Neuronal stem cell (in vitro differentiated cells): ENCODE measurements at regions not wholly inside any gene's neighbourhood (a gene's known extent, or its start where the extent isn't known, plus 50 kb on each side); places are given as distances from the start of the nearest gene placed in this dataset.

Experiments used
- DNase-seq: peaks from one replicate; pipeline ENCODE4 v3.0.0-alpha.2; 2013; ENCODE audit warnings: low spot score
- H2AFZ ChIP-seq: one replicate; pipeline ENCODE4 v1.6.1; 2013; ENCODE audit warnings: mild to moderate bottlenecking, low read length, inconsistent platforms
- H2AK5ac ChIP-seq: 2 replicates; pipeline ENCODE4 v1.6.1; 2013; ENCODE audit warnings: low read depth, mild to moderate bottlenecking, inconsistent platforms, low read length, moderate library complexity, mixed read lengths
- H2BK120ac ChIP-seq: 2 replicates; pipeline ENCODE4 v1.6.1; 2013; ENCODE audit warnings: low read depth, mild to moderate bottlenecking, inconsistent platforms, low read length, moderate library complexity, mixed read lengths
- H2BK12ac ChIP-seq: one replicate; pipeline ENCODE4 v1.6.1; 2013; ENCODE audit warnings: low read length, inconsistent platforms
- H2BK15ac ChIP-seq: 2 replicates; pipeline ENCODE4 v1.6.1; 2013; ENCODE audit warnings: mild to moderate bottlenecking, low read length, inconsistent platforms, mixed read lengths
- H2BK5ac ChIP-seq: one replicate; pipeline ENCODE4 v1.6.1; 2013; ENCODE audit warnings: inconsistent platforms, mild to moderate bottlenecking, low read length, moderate library complexity
- H3K14ac ChIP-seq: one replicate; pipeline ENCODE4 v1.6.1; 2013; ENCODE audit warnings: low read length, inconsistent platforms
- H3K18ac ChIP-seq: 2 replicates; pipeline ENCODE4 v1.6.1; 2013; ENCODE audit warnings: low read length, inconsistent platforms
- H3K23ac ChIP-seq: 2 replicates; pipeline ENCODE4 v1.6.1; 2013; ENCODE audit warnings: low read depth, mild to moderate bottlenecking, mixed read lengths, low read length, inconsistent platforms; ENCODE audit not compliant: poor library complexity
- H3K27ac ChIP-seq: replicated peaks from 3 replicates; pipeline ENCODE4 v1.5.1; 2013; ENCODE audit warnings: low read length, inconsistent platforms
- H3K27me3 ChIP-seq, 3 experiments: 2 replicates each; pipeline ENCODE4 v1.6.1; 2013; ENCODE audit warnings: low read length in 3 of 3, mild to moderate bottlenecking in 2 of 3, inconsistent platforms in 1 of 3, low read depth in 1 of 3, mixed read lengths in 1 of 3, moderate library complexity in 1 of 3; ENCODE audit not compliant: control insufficient read depth in 3 of 3, insufficient read depth in 3 of 3
- H3K36me3 ChIP-seq, 2 donors: replicated peaks in 1 of 2; 2 replicates each; pipeline ENCODE4 v1.6.1; 2013; ENCODE audit warnings: low read length in 2 of 2; ENCODE audit not compliant: control insufficient read depth in 2 of 2, insufficient read depth in 2 of 2
- H3K4ac ChIP-seq: 2 replicates; pipeline ENCODE4 v1.6.1; 2013; ENCODE audit warnings: inconsistent platforms, mild to moderate bottlenecking, low read length, moderate library complexity
- H3K4me1 ChIP-seq, 2 donors: 1 replicate in 1 of 2; 2 replicates in 1 of 2; pipeline ENCODE4 v1.6.1; 2013; ENCODE audit warnings: low read length in 2 of 2, low read depth in 1 of 2; ENCODE audit not compliant: control insufficient read depth in 2 of 2, insufficient read depth in 1 of 2
- H3K4me2 ChIP-seq: one replicate; pipeline ENCODE4 v1.6.1; 2013; ENCODE audit warnings: mild to moderate bottlenecking, low read length, inconsistent platforms; ENCODE audit not compliant: insufficient read depth, poor library complexity, severe bottlenecking
- H3K4me3 ChIP-seq, 2 donors: 2 replicates each; pipeline ENCODE4 v1.5.1; 2013; ENCODE audit warnings: low read length in 2 of 2, mild to moderate bottlenecking in 2 of 2, inconsistent platforms in 1 of 2, moderate library complexity in 1 of 2
- H3K79me1 ChIP-seq: one replicate; pipeline ENCODE4 v1.6.1; 2013; ENCODE audit warnings: low read depth, mild to moderate bottlenecking, inconsistent platforms, low read length, moderate library complexity
- H3K9ac ChIP-seq: one replicate; pipeline ENCODE4 v1.6.1; 2013; ENCODE audit warnings: mild to moderate bottlenecking, low read depth, low read length, inconsistent platforms; ENCODE audit not compliant: poor library complexity
- H3K9me3 ChIP-seq, 2 donors: replicated peaks in 1 of 2; 2 replicates each; pipeline versions ENCODE3 to v1.6.1; 2013; ENCODE audit warnings: low read length in 2 of 2, mild to moderate bottlenecking in 2 of 2, inconsistent platforms in 1 of 2, low read depth in 1 of 2, mixed read lengths in 1 of 2, moderate library complexity in 1 of 2; ENCODE audit not compliant: control insufficient read depth in 2 of 2, insufficient read depth in 1 of 2
- H4K8ac ChIP-seq: one replicate; pipeline ENCODE4 v1.6.1; 2013; ENCODE audit warnings: low read depth, mild to moderate bottlenecking, inconsistent platforms, low read length, moderate library complexity
- H4K91ac ChIP-seq: one replicate; pipeline ENCODE4 v1.6.1; 2013; ENCODE audit warnings: low read length, low read depth, mild to moderate bottlenecking, inconsistent platforms; ENCODE audit not compliant: poor library complexity
- WGBS, 2 donors: extraction: QIAGEN DNeasy Blood & Tissue Kit; methylation state at CpG; one replicate each; pipeline ENCODE4 v1.1.7; 2013; ENCODE audit warnings: missing lambda C conversion rate in 2 of 2, mixed read lengths in 1 of 2; ENCODE audit not compliant: insufficient read length in 2 of 2, insufficient replicate concordance in 1 of 2; ENCODE audit errors: extremely low coverage in 2 of 2; 5-methylcytosine and 5-hydroxymethylcytosine counted together

GRCh38 chr2:81403508-81403907 lies 1099.0 kb upstream of the LRRTM1 start:
- Histone ChIP-seq H2BK120ac (no peak overlapping the region), H3K4ac (no peak overlapping the region), H2BK15ac (no peak overlapping the region), H2BK5ac (no peak overlapping the region), H3K9me3 (peaks cover 0 to under 1% of the 10 kb centered on the region in 2 donors), H3K4me2 (no peak overlapping the region), H3K23ac (no peak overlapping the region), H3K79me1 (no peaks in the 10 kb centered on the region), H3K4me3 (no peak overlapping the region), H4K8ac (no peak overlapping the region), H3K27me3 (no peaks in the 10 kb centered on the region), H3K9ac (no peak overlapping the region), H3K4me1 (no peaks in the 10 kb centered on the region), H3K27ac (no peak overlapping the region), H2BK12ac (no peak overlapping the region), H2AK5ac (no peak overlapping the region), H2AFZ (no peak overlapping the region), H3K14ac (no peak overlapping the region), H3K36me3 (no peaks in the 10 kb centered on the region), H4K91ac (no peak overlapping the region), H3K18ac (no peak overlapping the region)
- DNase-seq: no peak
- WGBS, 2 donors: no CpG with 5 or more reads among the region's 2 CpGs

DNA sequence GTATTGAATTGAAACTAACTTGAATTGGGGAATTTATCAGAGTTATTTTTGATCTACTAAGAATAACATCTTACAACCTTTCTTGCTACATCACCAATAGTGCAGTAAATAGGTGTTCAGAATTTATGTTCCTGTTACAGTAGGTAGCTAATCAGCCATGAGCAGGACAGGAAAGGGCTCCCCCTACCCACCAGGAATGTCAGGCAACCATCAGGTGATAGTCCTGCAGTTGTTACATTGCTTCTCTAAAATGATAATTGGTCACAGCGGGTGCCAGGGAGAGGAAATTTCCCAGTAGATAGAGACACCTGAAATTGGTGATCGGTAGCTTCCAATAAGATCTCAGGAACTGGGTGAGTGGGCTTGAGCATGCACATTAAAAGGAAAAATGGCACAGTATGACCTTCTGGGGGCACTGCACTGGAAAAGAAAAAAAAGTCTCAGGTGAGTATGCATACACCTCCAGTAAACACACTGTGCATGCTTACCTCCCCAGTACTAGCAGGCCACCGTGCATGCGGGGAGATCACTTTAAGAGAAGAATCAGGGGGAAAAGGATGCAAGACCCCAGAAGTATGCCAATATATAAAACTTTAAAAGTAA lies 1092.0 kb upstream of the LRRTM1 start:
- no peak overlapping the region for H2BK120ac ChIP-seq
- WGBS, 2 donors: no CpG with 5 or more reads among the region's 4 CpGs
- no peak overlapping the region for H3K27ac ChIP-seq
- H3K4me1 ChIP-seq: no peaks in the 10 kb centered on the region
- no peak overlapping the region for H2BK5ac ChIP-seq
- H2BK12ac ChIP-seq: no peak overlapping the region
- H3K18ac ChIP-seq: no peak overlapping the region
- H3K4me2 ChIP-seq: no peak overlapping the region
- DNase-seq: no peak
- no peaks in the 10 kb centered on the region for H3K36me3 ChIP-seq
- H3K23ac ChIP-seq: no peak overlapping the region
- no peak overlapping the region for H3K4me3 ChIP-seq
- no peak overlapping the region for H3K14ac ChIP-seq
- H4K91ac ChIP-seq: no peak overlapping the region
- no peak overlapping the region for H4K8ac ChIP-seq
- no peak overlapping the region for H2AFZ ChIP-seq
- no peaks in the 10 kb centered on the region for H3K27me3 ChIP-seq
- H2BK15ac ChIP-seq: no peak overlapping the region
- no peaks in the 10 kb centered on the region for H3K79me1 ChIP-seq
- no peak overlapping the region for H3K9ac ChIP-seq
- peaks cover 0 to 2% of the 10 kb centered on the region in 2 donors for H3K9me3 ChIP-seq
- no peak overlapping the region for H3K4ac ChIP-seq
- H2AK5ac ChIP-seq: no peak overlapping the region

DNA sequence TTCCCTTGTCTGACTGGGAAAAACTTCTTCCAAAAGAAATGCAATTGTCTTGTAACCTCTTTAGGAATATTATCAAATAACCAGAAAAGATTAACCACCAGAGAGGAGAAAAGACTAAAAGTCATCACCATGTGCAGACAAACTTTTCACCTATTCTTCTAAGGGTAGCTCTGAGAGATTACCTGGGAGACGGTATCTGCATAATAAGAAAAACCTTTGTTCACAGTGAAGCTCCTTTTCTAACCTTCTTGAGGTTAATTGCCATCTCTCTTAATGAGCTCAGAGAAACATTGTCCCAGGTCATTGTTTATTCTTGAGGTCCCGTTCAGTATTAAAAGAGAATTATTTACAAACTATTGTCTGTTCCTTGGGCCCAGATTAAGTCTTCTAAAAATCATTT lies 1091.2 kb upstream of the LRRTM1 start:
- no peak overlapping the region for H3K23ac ChIP-seq
- H3K27ac ChIP-seq: no peak overlapping the region
- no peak overlapping the region for H3K4ac ChIP-seq
- H2BK15ac ChIP-seq: no peak overlapping the region
- no peak overlapping the region for H2AFZ ChIP-seq
- H4K91ac ChIP-seq: no peak overlapping the region
- no peak overlapping the region for H2BK120ac ChIP-seq
- no peak overlapping the region for H3K4me3 ChIP-seq
- no peaks in the 10 kb centered on the region for H3K4me1 ChIP-seq
- H3K27me3 ChIP-seq: no peaks in the 10 kb centered on the region
- no peak overlapping the region for H3K4me2 ChIP-seq
- no peak overlapping the region for H2BK12ac ChIP-seq
- H3K14ac ChIP-seq: no peak overlapping the region
- H3K9ac ChIP-seq: no peak overlapping the region
- H3K18ac ChIP-seq: no peak overlapping the region
- no peak overlapping the region for H4K8ac ChIP-seq
- H2BK5ac ChIP-seq: no peak overlapping the region
- no peak overlapping the region for H2AK5ac ChIP-seq
- no peak for DNase-seq
- no peaks in the 10 kb centered on the region for H3K79me1 ChIP-seq
- no CpG with 5 or more reads among the region's 2 CpGs for WGBS, 2 donors
- H3K9me3 ChIP-seq: peaks cover 0 to 2% of the 10 kb centered on the region in 2 donors
- H3K36me3 ChIP-seq: no peaks in the 10 kb centered on the region

DNA sequence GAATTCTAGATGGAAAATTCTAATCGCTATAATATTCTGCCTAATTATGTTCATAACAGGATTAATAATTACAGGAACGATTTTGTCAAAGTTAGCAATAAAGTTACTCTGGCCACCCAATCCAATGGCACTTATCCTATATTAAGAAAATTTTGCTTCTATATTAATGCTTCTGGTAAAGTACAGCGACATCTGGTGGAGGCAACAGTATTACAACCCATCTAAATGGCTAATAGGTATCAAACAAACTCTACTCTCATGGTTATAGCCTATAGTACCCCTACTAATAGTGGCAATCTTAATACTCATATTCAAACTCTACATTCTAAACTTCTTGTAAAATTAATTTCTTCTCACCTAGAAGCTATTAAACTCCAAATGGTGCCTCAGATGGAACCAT lies 1084.7 kb upstream of the LRRTM1 start:
- no peak overlapping the region for H3K18ac ChIP-seq
- H3K9ac ChIP-seq: no peak overlapping the region
- WGBS, 2 donors: no CpG with 5 or more reads among the region's 3 CpGs
- H3K4me1 ChIP-seq: no peaks in the 10 kb centered on the region
- H3K9me3 ChIP-seq: peaks cover 0 to 1% of the 10 kb centered on the region in 2 donors
- H3K4ac ChIP-seq: no peak overlapping the region
- H3K36me3 ChIP-seq: no peaks in the 10 kb centered on the region
- no peaks in the 10 kb centered on the region for H3K79me1 ChIP-seq
- no peak overlapping the region for H3K23ac ChIP-seq
- no peak overlapping the region for H2BK12ac ChIP-seq
- H3K14ac ChIP-seq: no peak overlapping the region
- H3K27ac ChIP-seq: no peak overlapping the region
- no peak overlapping the region for H2BK15ac ChIP-seq
- H3K27me3 ChIP-seq: no peaks in the 10 kb centered on the region
- H4K8ac ChIP-seq: no peak overlapping the region
- no peak overlapping the region for H4K91ac ChIP-seq
- no peak overlapping the region for H3K4me3 ChIP-seq
- no peak overlapping the region for H2BK5ac ChIP-seq
- no peak overlapping the region for H2BK120ac ChIP-seq
- DNase-seq: no peak
- H2AK5ac ChIP-seq: no peak overlapping the region
- no peak overlapping the region for H2AFZ ChIP-seq
- no peak overlapping the region for H3K4me2 ChIP-seq
